GM23248 (cell line): ENCODE measurements at regions not wholly inside any gene's neighbourhood (a gene's known extent, or its start where the extent isn't known, plus 50 kb on each side); places are given as distances from the start of the nearest gene placed in this dataset.

Source experiments
- DNase-seq: peaks from one replicate; pipeline ENCODE4 v3.0.0-alpha.2; 2015
- H2AFZ ChIP-seq: fragments of 200-600 bp; sonication (generic); 2 replicates; pipeline ENCODE4 v1.6.1; 2016; ENCODE audit warnings: antibody characterized with exemption
- H3F3A ChIP-seq: fragments of 200-600 bp; sonication (generic); 2 replicates; pipeline ENCODE4 v1.6.1; 2016; ENCODE audit warnings: mild to moderate bottlenecking, antibody characterized with exemption, mixed run types; ENCODE audit not compliant: insufficient read depth
- H3K27ac ChIP-seq: fragments of 200-600 bp; sonication (generic); 2 replicates; pipeline ENCODE4 v1.5.1; 2016; ENCODE audit warnings: mild to moderate bottlenecking
- H3K27me3 ChIP-seq: fragments of 200-600 bp; sonication (generic); replicated peaks from 2 replicates; pipeline ENCODE4 v1.6.1; 2016; ENCODE audit warnings: mild to moderate bottlenecking; ENCODE audit not compliant: insufficient read depth
- H3K36me3 ChIP-seq: fragments of 200-600 bp; sonication (generic); 2 replicates; pipeline ENCODE4 v1.6.1; 2016; ENCODE audit warnings: low read depth, mild to moderate bottlenecking
- H3K4me1 ChIP-seq: fragments of 200-600 bp; sonication (generic); 2 replicates; pipeline ENCODE4 v1.6.1; 2016; ENCODE audit warnings: mild to moderate bottlenecking; ENCODE audit not compliant: insufficient read depth
- H3K4me2 ChIP-seq: fragments of 200-600 bp; sonication (generic); one replicate; pipeline ENCODE4 v1.6.1; 2016; ENCODE audit warnings: mild to moderate bottlenecking; ENCODE audit not compliant: unreplicated experiment
- H3K4me3 ChIP-seq: fragments of 200-600 bp; sonication (generic); 2 replicates; pipeline ENCODE4 v1.5.1; 2016; ENCODE audit warnings: mild to moderate bottlenecking
- H3K79me2 ChIP-seq: fragments of 200-600 bp; sonication (generic); 2 replicates; pipeline ENCODE4 v1.6.1; 2016; ENCODE audit warnings: mild to moderate bottlenecking; ENCODE audit not compliant: insufficient read depth
- H3K9ac ChIP-seq: fragments of 200-600 bp; sonication (generic); 2 replicates; pipeline ENCODE4 v1.6.1; 2016; ENCODE audit warnings: mild to moderate bottlenecking
- H3K9me2 ChIP-seq: fragments of 200-600 bp; sonication (generic); 2 replicates; pipeline ENCODE4 v1.6.1; 2016; ENCODE audit warnings: mixed run types, mild to moderate bottlenecking, moderate library complexity; ENCODE audit not compliant: insufficient read depth
- H3K9me3 ChIP-seq: fragments of 200-600 bp; sonication (generic); one replicate; pipeline ENCODE4 v1.6.1; 2017; ENCODE audit warnings: low read depth
- H4K20me1 ChIP-seq: fragments of 200-600 bp; sonication (generic); 2 replicates; pipeline ENCODE4 v1.6.0; 2016; ENCODE audit not compliant: insufficient read depth
- EZH2 ChIP-seq: fragments of 200-600 bp; sonication (generic); IDR thresholded peaks from 2 replicates; pipeline ENCODE4 v1.6.1; 2018; ENCODE audit warnings: antibody characterized with exemption, mild to moderate bottlenecking; ENCODE audit not compliant: insufficient read depth, poor library complexity, severe bottlenecking
- EZH2phosphoT487 ChIP-seq: fragments of 200-600 bp; sonication (generic); IDR thresholded peaks from 2 replicates; pipeline ENCODE4 v1.6.1; 2018; ENCODE audit warnings: antibody characterized with exemption, moderate library complexity, mild to moderate bottlenecking, low read depth; ENCODE audit not compliant: insufficient read depth
- WGBS, 2 experiments: methylation state at CpG; one replicate each; pipeline ENCODE4 v1.1.6; 2015 to 2017; ENCODE audit warnings: low lambda C conversion rate in 2 of 2, low coverage in 1 of 2; ENCODE audit errors: missing lambda C conversion rate in 2 of 2; 5-methylcytosine and 5-hydroxymethylcytosine counted together
- in situ Hi-C: fragments of 300-500 bp; cut with MboI; formaldehyde crosslinking; loops from 2 replicates; pipeline ENCODE4 v1.15.0; 2020

- in situ Hi-C loops, result loop anchor here (25.0 kb wide), 1 partner anchor 484 kb away; no protein-coding TSS in a partner anchor
Measured at GRCh38 chr10:80921032-80921431, 383.3 kb downstream of the SH2D4B start.

GRCh38 chr10:80924063-80924952 lies 386.6 kb downstream of the SH2D4B start:
- no peaks in the 10 kb centered on the region for H3F3A ChIP-seq
- no peaks in the 10 kb centered on the region for H3K79me2 ChIP-seq
- TF ChIP-seq EZH2phosphoT487 (no peak), EZH2 (no peak)
- no peak overlapping the region for H3K27ac ChIP-seq
- no peak overlapping the region for H3K9ac ChIP-seq
- DNase-seq, result peak; percentile 52
- no peaks in the 10 kb centered on the region for H3K36me3 ChIP-seq
- H3K27me3 ChIP-seq, result no peaks in the 10 kb centered on the region
- H3K4me3 ChIP-seq, result no peak overlapping the region
- in situ Hi-C loops, result loop anchor here (25.0 kb wide), 1 partner anchor 487 kb away; no protein-coding TSS in a partner anchor
- no peak overlapping the region for H2AFZ ChIP-seq
- H3K4me1 ChIP-seq, result no peaks in the 10 kb centered on the region
- H4K20me1 ChIP-seq, result no peaks in the 10 kb centered on the region
- no peaks in the 10 kb centered on the region for H3K9me2 ChIP-seq
- H3K4me2 ChIP-seq, result no peak overlapping the region
- H3K9me3 ChIP-seq, result no peaks in the 10 kb centered on the region
- 14 to 17% methylated on average over 7 of the region's 7 CpGs for WGBS, 2 experiments

More at GRCh38 chr10:80921032-80921431, 383.3 kb downstream of the SH2D4B start:
- H3F3A ChIP-seq, result no peaks in the 10 kb centered on the region
- H3K9ac ChIP-seq, result no peak overlapping the region
- WGBS, 2 experiments, result 1 to 3% methylated on average over 2 of the region's 2 CpGs
- no peak overlapping the region for H3K4me3 ChIP-seq
- no peak for TF ChIP-seq EZH2phosphoT487
- TF ChIP-seq EZH2, result no peak
- no peak overlapping the region for H3K4me2 ChIP-seq
- H3K36me3 ChIP-seq, result no peaks in the 10 kb centered on the region
- H4K20me1 ChIP-seq, result no peaks in the 10 kb centered on the region
- H3K9me2 ChIP-seq, result no peaks in the 10 kb centered on the region
- DNase-seq, result no peak
- H3K79me2 ChIP-seq, result no peaks in the 10 kb centered on the region
- H3K27me3 ChIP-seq, result no peaks in the 10 kb centered on the region
- no peak overlapping the region for H3K27ac ChIP-seq
- H2AFZ ChIP-seq, result no peak overlapping the region
- no peaks in the 10 kb centered on the region for H3K9me3 ChIP-seq
- H3K4me1 ChIP-seq, result no peaks in the 10 kb centered on the region

- H3K4me2 ChIP-seq, result no peak overlapping the region
- H3K4me1 ChIP-seq, result no peaks in the 10 kb centered on the region
- no peak overlapping the region for H2AFZ ChIP-seq
- H3K27ac ChIP-seq, result no peak overlapping the region
- no peak for DNase-seq
- no peak for TF ChIP-seq EZH2phosphoT487
- no peak for TF ChIP-seq EZH2
- in situ Hi-C loops, result no loop called here
- no peaks in the 10 kb centered on the region for H3K27me3 ChIP-seq
- H3K9me3 ChIP-seq, result no peaks in the 10 kb centered on the region
- H3K9ac ChIP-seq, result no peak overlapping the region
- H3K36me3 ChIP-seq, result no peaks in the 10 kb centered on the region
- WGBS, 2 experiments, result 3 to 4% methylated on average over 5 of the region's 5 CpGs
- H3K4me3 ChIP-seq, result no peak overlapping the region
- no peaks in the 10 kb centered on the region for H3K79me2 ChIP-seq
- H3K9me2 ChIP-seq, result no peaks in the 10 kb centered on the region
- no peaks in the 10 kb centered on the region for H3F3A ChIP-seq
- no peaks in the 10 kb centered on the region for H4K20me1 ChIP-seq
Measured at GRCh38 chr10:80927419-80928078, 389.8 kb downstream of the SH2D4B start.

GRCh38 chr10:80938903-80939302 lies 401.2 kb downstream of the SH2D4B start:
- no peak overlapping the region for H2AFZ ChIP-seq
- TF ChIP-seq EZH2 (no peak), EZH2phosphoT487 (no peak)
- H3K4me1 ChIP-seq, result no peaks in the 10 kb centered on the region
- DNase-seq, result no peak
- H3K9me2 ChIP-seq, result no peaks in the 10 kb centered on the region
- no peaks in the 10 kb centered on the region for H3K9me3 ChIP-seq
- H4K20me1 ChIP-seq, result no peaks in the 10 kb centered on the region
- H3F3A ChIP-seq, result no peaks in the 10 kb centered on the region
- H3K27ac ChIP-seq, result no peak overlapping the region
- in situ Hi-C loops, result no loop called here
- H3K36me3 ChIP-seq, result no peaks in the 10 kb centered on the region
- H3K27me3 ChIP-seq, result no peaks in the 10 kb centered on the region
- 17 to 31% methylated on average over 1 of the region's 1 CpG for WGBS, 2 experiments
- H3K4me3 ChIP-seq, result no peak overlapping the region
- no peak overlapping the region for H3K9ac ChIP-seq
- no peak overlapping the region for H3K4me2 ChIP-seq
- H3K79me2 ChIP-seq, result no peaks in the 10 kb centered on the region
